GM12873 (cell line): ENCODE measurements at regions not wholly inside any gene's neighbourhood (a gene's known extent, or its start where the extent isn't known, plus 50 kb on each side); places are given as distances from the start of the nearest gene placed in this dataset.

Experiments
- CTCF ChIP-seq: IDR thresholded peaks from 2 replicates; pipeline ENCODE4 v1.5.1; 2012; ENCODE audit warnings: low read depth, mild to moderate bottlenecking, moderate library complexity, low read length, control low read depth; ENCODE audit not compliant: insufficient read depth; ENCODE audit errors: missing control alignments

GRCh38 chr2:115904516-115904915 is 1462.1 kb downstream of the DPP10 start:
- no peak for TF ChIP-seq CTCF

GRCh38 chr2:115908731-115909130 is 1466.3 kb downstream of the DPP10 start:
- TF ChIP-seq CTCF = no peak

- no peak for TF ChIP-seq CTCF
Observed at GRCh38 chr2:115910270-115910669, 1467.8 kb downstream of the DPP10 start.

- no peak for TF ChIP-seq CTCF
Observed at GRCh38 chr2:115913921-115914320, 1471.5 kb downstream of the DPP10 start.

GRCh38 chr2:115921541-115921940 is 1479.1 kb downstream of the DPP10 start:
- TF ChIP-seq CTCF = no peak

GRCh38 chr2:115939902-115940301 is 1497.5 kb downstream of the DPP10 start:
- TF ChIP-seq CTCF = no peak

GRCh38 chr2:115942800-115943199 is 1500.4 kb downstream of the DPP10 start:
- TF ChIP-seq CTCF = no peak
